GM18858 (cell line): ENCODE measurements at regions not wholly inside any gene's neighbourhood (a gene's known extent, or its start where the extent isn't known, plus 50 kb on each side); places are given as distances from the start of the nearest gene placed in this dataset.
"Not testable (repeated sequence)": the region's sequence is repeated elsewhere in the genome, so short reads cannot be mapped to it uniquely, and the experiment has no call there.

Experiments
- ATAC-seq: cut with Tn5 transposase; IDR thresholded peaks from one replicate; pipeline ENCODE4 v1.9.1; 2021; ENCODE audit not compliant: unreplicated experiment

DNA sequence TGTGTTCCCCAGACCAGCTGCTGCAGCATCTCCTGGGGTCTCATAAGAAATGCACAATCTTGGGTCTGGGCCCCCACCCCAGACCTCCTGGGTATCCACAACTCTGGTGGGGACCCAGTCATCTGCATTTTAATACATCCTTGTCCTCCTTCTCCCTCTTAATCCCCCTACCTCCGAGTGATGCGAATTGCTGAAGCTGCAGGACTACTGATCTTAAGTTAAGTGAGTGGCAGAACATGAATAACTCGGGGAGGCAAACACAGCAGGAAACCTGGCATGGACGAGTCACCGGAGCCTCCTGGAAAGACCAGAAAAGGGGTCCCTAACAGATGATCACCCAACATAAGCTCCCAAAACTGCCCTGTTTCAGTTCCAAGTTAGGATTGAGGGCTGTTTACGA, 283.2 kb upstream of the MGAT5 start:
- ATAC-seq = no peak

GRCh38 chr2:133972297-133972696, 281.6 kb upstream of the MGAT5 start:
- ATAC-seq = no peak

DNA sequence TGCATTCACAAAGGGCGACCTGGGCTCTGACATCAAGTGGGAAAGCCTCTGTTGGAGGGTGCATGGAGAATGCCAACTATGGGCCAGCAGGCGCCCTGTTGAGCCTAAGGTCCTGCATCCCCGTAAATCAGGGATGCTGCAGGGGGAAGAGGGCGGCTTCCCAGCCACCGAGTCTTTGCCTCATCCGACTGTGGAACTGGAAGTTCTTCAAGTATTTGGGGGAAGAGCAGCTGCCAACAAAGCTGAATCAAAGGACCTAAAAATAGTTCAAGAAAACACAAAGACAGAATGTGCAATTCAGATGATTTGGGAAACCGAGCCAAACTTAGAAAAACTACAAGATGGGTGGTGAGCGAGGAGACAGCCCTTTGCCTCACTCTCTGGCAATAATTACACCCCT, 281.1 kb upstream of the MGAT5 start:
- ATAC-seq = no peak

- no peak for ATAC-seq
Observed at GRCh38 chr2:133974353-133974752, 279.5 kb upstream of the MGAT5 start.

DNA sequence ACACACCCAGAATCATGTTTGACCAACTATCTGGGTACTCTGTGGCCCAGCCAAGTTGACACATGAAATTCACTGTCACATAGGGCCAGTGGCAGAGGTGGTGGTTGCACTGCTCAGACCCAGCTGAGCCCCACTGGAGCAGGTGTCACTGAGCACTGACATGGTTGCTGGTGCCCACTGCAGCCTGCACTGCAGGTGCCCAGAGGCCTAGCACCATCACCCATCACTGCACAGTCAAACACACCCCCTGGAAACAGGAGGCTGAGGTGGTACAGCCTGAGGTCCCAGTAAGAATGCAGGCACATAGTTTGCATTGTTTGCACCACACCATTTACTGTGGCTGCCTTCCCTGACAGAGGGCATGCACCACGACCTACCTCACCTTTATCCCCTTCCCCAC, 278.7 kb upstream of the MGAT5 start:
- no peak for ATAC-seq

DNA sequence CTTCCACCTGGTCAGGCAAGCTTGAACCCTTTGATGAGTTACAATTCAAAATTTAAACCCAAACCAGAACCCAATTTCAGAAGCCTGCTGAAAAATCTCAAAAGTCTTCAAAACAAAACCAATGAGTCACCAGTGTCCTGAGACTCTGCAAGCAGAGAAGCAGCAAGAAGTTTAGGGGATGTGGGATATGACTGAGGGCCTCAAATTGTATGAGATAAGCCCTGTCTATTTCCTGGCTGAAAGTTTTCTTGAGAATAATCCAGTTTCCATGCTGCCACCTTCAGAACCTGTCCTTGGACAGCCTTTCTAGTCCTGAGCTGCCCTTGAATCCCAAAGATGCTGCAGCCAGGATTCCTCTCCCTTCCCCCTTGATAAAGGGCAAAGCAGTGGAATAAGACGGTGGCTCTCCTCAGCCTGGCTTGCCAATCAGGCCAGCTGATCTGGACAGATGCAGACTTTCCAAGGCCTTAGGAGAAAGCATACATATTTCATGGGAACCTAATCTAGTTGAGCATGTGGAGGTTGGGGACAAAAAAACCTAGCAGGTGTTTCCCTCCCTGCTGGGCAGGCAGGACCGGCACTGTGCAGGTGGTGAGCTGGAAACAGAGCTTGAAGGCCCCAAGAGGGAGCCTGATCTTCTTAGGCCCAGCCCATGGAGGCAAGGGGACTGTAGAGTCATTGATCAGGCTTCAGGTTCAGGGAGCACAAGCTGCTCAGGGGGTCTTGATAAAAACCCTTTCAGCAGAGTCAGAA, 278.0 kb upstream of the MGAT5 start:
- no peak for ATAC-seq

- no peak for ATAC-seq
Observed at GRCh38 chr2:133976659-133977058, 277.2 kb upstream of the MGAT5 start.

- ATAC-seq = no peak
Observed at GRCh38 chr2:133977405-133977804, 276.5 kb upstream of the MGAT5 start.

GRCh38 chr2:133982256-133982655, 271.6 kb upstream of the MGAT5 start:
- ATAC-seq = no peak

GRCh38 chr2:133985563-133985962, 268.3 kb upstream of the MGAT5 start:
- no peak for ATAC-seq

DNA sequence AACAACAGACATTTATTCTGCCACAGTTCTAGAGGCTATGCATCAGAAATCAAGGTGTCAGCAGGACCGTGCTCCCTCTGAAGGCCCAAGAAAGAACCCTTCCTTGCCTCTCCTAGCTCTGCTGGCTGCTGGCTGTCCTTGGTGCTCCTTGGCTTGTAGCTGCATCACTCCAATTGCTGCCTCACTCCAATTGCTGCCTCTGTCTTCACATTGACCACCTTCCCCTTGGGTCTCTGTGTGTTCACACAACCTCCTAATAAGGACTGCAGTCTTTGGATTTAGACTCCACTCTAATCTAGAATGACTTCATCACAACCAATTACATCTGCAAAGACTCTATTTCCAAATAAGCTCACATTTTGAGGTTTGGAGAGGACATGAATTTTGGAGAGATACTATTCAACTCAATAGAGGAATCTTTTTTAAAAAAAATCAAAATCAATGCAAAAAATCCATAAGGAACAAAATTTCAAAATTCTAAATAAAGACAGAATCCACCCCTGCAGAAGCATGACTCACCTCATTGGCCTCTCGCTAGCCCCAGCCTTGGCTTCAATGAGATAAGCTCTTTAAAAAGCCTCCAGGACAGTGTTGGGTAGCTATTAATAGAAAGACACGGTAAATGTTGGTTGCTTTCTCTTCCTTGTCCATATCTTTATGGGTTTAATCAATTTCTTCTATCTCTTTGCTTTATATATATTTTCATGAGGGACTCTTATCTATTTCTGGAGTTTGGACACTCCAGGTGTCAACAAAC, 267.6 kb upstream of the MGAT5 start:
- no peak for ATAC-seq

- ATAC-seq = no peak
Observed at GRCh38 chr2:133986881-133987795, 266.7 kb upstream of the MGAT5 start.

GRCh38 chr2:133988316-133988891, 265.5 kb upstream of the MGAT5 start:
- ATAC-seq = no peak

DNA sequence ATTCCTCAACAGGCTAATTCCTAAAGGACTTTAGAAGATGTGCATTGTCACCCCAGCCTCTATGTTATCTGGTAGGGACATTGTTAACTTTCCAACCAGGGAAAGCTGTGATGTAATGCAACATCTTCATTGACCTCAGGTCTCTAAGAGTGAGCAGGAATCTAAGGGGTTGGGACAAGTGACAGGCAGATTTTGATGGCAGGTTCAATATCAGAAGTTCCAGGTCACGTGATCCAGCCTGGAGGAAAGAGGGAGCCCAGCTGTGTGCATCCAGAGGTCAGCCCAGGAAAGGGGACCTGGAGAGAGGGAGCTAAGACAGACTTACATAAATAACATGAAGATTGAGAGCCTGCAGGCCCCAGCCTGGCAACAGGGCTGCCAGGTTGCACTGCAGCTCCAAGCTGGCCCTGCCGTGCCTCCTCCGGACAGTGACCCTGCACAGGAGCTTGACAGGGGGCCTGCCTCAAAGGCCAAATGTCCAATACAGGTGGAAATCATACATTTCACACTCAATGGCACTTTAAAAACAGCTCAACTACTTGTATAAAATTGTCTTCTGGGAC, 262.2 kb upstream of the MGAT5 start:
- no peak for ATAC-seq

DNA sequence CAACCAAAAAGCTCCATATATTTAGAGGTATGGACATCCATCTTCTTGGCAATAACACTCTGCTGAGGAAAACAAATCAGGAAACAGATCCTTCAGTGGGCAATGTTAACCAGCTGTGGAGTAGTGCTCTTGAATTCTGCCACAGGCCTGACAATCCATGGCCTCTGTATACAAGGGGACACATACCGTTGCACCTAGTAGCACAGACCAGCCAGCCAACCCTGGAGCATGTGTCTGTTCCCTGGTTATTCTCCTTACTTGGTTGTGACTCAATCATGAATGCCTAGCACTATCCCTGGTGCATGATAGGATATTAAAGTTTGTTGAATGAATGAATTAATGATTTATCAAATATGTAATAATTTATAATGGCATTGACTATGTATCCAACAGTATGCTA, 261.4 kb upstream of the MGAT5 start:
- ATAC-seq = no peak

GRCh38 chr2:133993160-133993559, 260.7 kb upstream of the MGAT5 start:
- ATAC-seq = no peak

DNA sequence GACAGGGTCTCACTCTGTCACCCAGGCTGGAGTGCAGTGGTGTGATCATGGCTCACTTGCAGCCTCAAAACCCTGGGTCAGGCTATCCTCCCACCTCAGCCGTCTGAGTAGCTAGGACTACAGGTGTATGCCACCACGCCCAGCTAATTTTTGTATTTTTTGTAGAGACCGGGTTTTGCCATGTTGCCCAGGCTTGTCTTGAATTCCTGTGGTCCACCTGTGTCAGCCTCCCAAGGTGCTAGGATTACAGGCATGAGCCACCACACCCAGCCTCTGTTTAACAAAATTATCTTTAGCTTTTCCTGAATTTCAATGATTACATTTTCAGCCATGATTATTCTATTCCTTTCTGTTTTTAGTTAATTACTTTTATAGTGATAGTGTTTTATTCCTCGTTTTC, 255.1 kb upstream of the MGAT5 start:
- not testable (repeated sequence) for ATAC-seq

DNA sequence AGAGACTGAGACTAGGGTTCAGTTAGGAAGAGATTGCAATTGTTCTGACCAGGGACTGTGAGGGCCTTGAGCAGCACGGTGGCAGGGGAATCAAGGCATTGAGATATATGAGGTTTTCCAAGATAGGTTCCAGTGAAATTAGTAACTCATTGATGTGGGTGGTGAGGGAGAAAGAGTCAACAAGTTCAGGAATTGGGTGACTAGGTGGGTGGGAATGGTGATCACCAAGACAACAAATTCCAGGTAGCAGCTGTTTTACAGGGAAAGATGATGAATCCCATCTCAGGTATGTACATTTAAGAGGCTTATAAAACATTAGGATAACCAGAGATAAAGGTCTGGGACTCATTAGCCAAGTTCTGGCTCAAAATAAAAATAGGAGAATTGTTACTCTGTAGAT, 251.5 kb upstream of the MGAT5 start:
- no peak for ATAC-seq

GRCh38 chr2:134002921-134003320, 251.0 kb upstream of the MGAT5 start:
- ATAC-seq = no peak

DNA sequence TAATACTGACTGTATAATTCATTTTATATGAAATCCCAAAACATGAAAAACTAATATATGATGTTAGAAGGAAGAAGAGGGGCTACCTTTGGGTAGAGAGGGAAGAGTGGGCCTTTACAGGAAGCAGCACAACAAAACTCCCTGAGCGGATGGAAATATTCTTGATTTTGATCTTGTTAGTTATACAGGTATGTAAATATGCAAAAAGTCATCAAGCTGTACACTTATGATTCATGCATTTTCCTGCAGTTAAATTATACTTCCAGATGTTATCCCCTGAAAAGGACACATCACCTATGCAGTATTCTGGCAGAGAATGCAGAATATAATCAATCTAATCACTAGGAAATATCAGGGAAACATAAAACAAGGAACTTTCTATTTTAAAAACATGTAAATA, 249.4 kb upstream of the MGAT5 start:
- no peak for ATAC-seq

DNA sequence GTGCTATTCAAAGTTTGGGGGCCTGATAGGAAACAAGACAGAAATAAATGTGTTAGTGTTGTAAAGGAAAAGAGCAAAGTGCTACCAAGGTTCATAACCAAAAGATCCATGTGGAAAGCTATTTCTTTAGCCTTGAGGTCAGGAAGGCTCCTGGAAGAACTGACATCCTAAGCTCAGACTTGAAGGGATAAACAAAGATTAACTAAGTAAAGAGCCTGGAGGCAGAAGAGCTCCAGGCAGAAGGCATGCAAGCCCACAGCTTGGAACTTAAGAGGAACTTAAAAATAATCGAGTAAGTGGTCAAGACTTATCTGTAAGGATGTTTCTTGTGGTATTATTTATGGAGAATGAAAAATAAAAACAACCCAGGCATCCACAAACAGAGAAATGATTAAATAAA, 245.0 kb upstream of the MGAT5 start:
- ATAC-seq = no peak
